ENCODE measurements at regions not wholly inside any gene's neighbourhood (a gene's known extent, or its start where the extent isn't known, plus 50 kb on each side); places are given as distances from the start of the nearest gene placed in this dataset.

DNA sequence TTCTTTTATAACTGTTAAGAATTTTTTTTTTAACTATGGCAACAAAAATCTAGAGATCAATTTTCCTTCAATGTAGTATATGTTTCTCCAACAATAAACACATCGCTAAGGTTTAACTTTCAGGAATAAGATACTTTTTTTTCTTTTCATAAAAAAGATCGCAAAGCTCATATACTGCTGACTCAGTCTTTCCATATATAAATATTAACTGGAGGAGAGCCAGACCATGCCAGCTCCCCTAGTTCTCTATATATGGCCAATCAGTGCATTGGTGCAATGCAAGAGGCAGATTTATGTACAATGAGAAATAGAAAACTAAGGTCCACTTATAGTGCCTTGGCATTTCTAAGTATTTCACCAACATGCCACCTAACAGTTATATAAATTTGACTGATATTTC, 89.2 kb upstream of the GAS1 start:
- TF ChIP-seq, protein P1, sequence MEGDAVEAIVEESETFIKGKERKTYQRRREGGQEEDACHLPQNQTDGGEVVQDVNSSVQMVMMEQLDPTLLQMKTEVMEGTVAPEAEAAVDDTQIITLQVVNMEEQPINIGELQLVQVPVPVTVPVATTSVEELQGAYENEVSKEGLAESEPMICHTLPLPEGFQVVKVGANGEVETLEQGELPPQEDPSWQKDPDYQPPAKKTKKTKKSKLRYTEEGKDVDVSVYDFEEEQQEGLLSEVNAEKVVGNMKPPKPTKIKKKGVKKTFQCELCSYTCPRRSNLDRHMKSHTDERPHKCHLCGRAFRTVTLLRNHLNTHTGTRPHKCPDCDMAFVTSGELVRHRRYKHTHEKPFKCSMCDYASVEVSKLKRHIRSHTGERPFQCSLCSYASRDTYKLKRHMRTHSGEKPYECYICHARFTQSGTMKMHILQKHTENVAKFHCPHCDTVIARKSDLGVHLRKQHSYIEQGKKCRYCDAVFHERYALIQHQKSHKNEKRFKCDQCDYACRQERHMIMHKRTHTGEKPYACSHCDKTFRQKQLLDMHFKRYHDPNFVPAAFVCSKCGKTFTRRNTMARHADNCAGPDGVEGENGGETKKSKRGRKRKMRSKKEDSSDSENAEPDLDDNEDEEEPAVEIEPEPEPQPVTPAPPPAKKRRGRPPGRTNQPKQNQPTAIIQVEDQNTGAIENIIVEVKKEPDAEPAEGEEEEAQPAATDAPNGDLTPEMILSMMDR (IDR thresholded peaks at IDR 0.05; ENCODE audit: low read depth, low read length, poor library complexity, severe bottlenecking) = no peak
- TF ChIP-seq EZH2phosphoT487 (IDR thresholded peaks at IDR 0.05; ENCODE audit: borderline replicate concordance, low read length) = no peak

Data from DOHH2 (cell line).